Nephron (organoid): ENCODE measurements at regions not wholly inside any gene's neighbourhood (a gene's known extent, or its start where the extent isn't known, plus 50 kb on each side); places are given as distances from the start of the nearest gene placed in this dataset.
A peak's percentile ranks its signal among the peaks of the same experiment; 100 is the strongest.

Experiments used
- H3K27ac Mint-ChIP-seq, 3 experiments: 2 replicates each; pipeline ENCODE4 v1.8.0; 2020; ENCODE audit warnings: mixed read lengths in 3 of 3, mild to moderate bottlenecking in 2 of 3, moderate library complexity in 1 of 3
- H3K27me3 Mint-ChIP-seq: 2 replicates; pipeline ENCODE4 v1.8.0; 2021; ENCODE audit warnings: low read depth, mild to moderate bottlenecking, moderate library complexity, mixed read lengths
- H3K36me3 Mint-ChIP-seq: 2 replicates; pipeline ENCODE4 v1.8.0; 2020; ENCODE audit warnings: low read depth, mixed read lengths
- H3K4me1 Mint-ChIP-seq: 2 replicates; pipeline ENCODE4 v1.8.0; 2020; ENCODE audit warnings: mixed read lengths
- H3K4me3 Mint-ChIP-seq, 3 experiments: 2 replicates each; pipeline ENCODE4 v1.8.0; 2020; ENCODE audit warnings: mild to moderate bottlenecking in 3 of 3, mixed read lengths in 3 of 3, moderate library complexity in 2 of 3
- H3K9me3 Mint-ChIP-seq: 2 replicates; pipeline ENCODE4 v1.8.0; 2020; ENCODE audit warnings: mixed read lengths
- CTCF ChIP-seq, 3 experiments: fragments of 200-600 bp; sonication (generic); IDR thresholded peaks; one replicate each; pipeline ENCODE4 v1.5.0; 2021; ENCODE audit warnings: antibody characterized with exemption in 3 of 3; ENCODE audit not compliant: unreplicated experiment in 3 of 3

- Mint-ChIP-seq H3K4me1 (peaks cover 5% of the 10 kb centered on the region), H3K27ac (no peak overlapping the region), H3K36me3 (no peaks in the 10 kb centered on the region), H3K27me3 (no peaks in the 10 kb centered on the region), H3K9me3 (no peaks in the 10 kb centered on the region), H3K4me3 (no peak overlapping the region)
- TF ChIP-seq CTCF (IDR thresholded peaks at IDR 0.05; ENCODE audit: unreplicated experiment in 3 of 3), result no peak
These were observed 76.3 kb downstream of the KRTAP19-8 start for GRCh38 chr21:30962013-30962412.

- H3K27me3 Mint-ChIP-seq, result no peaks in the 10 kb centered on the region
- no peaks in the 10 kb centered on the region for H3K9me3 Mint-ChIP-seq
- H3K4me1 Mint-ChIP-seq, result peaks cover 5% of the 10 kb centered on the region
- H3K4me3 Mint-ChIP-seq, result no peak overlapping the region
- TF ChIP-seq CTCF (IDR thresholded peaks at IDR 0.05; ENCODE audit: unreplicated experiment in 3 of 3), result no peak
- no peaks in the 10 kb centered on the region for H3K36me3 Mint-ChIP-seq
- H3K27ac Mint-ChIP-seq, result peak overlapping the region in 1 of 3 experiments; percentile 45
These were observed 77.4 kb upstream of the KRTAP11-1 start for GRCh38 chr21:30958741-30959140.

- Mint-ChIP-seq H3K4me3 (no peak overlapping the region), H3K27ac (no peak overlapping the region), H3K27me3 (no peaks in the 10 kb centered on the region), H3K4me1 (peaks cover 5% of the 10 kb centered on the region), H3K36me3 (no peaks in the 10 kb centered on the region), H3K9me3 (no peaks in the 10 kb centered on the region)
- no peak for TF ChIP-seq CTCF (IDR thresholded peaks at IDR 0.05; ENCODE audit: unreplicated experiment in 3 of 3)
These were observed 75.6 kb upstream of the KRTAP11-1 start for GRCh38 chr21:30957010-30957409.

- Mint-ChIP-seq H3K36me3 (no peaks in the 10 kb centered on the region), H3K9me3 (no peaks in the 10 kb centered on the region), H3K27me3 (no peaks in the 10 kb centered on the region), H3K4me3 (no peak overlapping the region), H3K4me1 (peaks cover 2% of the 10 kb centered on the region), H3K27ac (no peak overlapping the region)
- TF ChIP-seq CTCF (IDR thresholded peaks at IDR 0.05; ENCODE audit: unreplicated experiment in 3 of 3), result no peak
These were observed 72.2 kb upstream of the KRTAP11-1 start for GRCh38 chr21:30953605-30954004.

- no peak for TF ChIP-seq CTCF (IDR thresholded peaks at IDR 0.05; ENCODE audit: unreplicated experiment in 3 of 3)
- Mint-ChIP-seq H3K36me3 (no peaks in the 10 kb centered on the region), H3K27me3 (no peaks in the 10 kb centered on the region), H3K4me1 (no peaks in the 10 kb centered on the region), H3K9me3 (no peaks in the 10 kb centered on the region), H3K4me3 (no peak overlapping the region), H3K27ac (no peak overlapping the region)
These were observed 65.8 kb upstream of the KRTAP11-1 start for GRCh38 chr21:30947141-30947540.

GRCh38 chr21:30943920-30944319 lies 62.5 kb upstream of the KRTAP11-1 start:
- no peak for TF ChIP-seq CTCF (IDR thresholded peaks at IDR 0.05; ENCODE audit: unreplicated experiment in 3 of 3)
- Mint-ChIP-seq H3K4me3 (no peak overlapping the region), H3K9me3 (no peaks in the 10 kb centered on the region)

More at GRCh38 chr21:30943920-30944319, 62.5 kb upstream of the KRTAP11-1 start:
- Mint-ChIP-seq H3K27ac (no peak overlapping the region), H3K36me3 (no peaks in the 10 kb centered on the region), H3K4me1 (no peaks in the 10 kb centered on the region), H3K27me3 (no peaks in the 10 kb centered on the region)
